HG02852 (cell line): ENCODE measurements at regions not wholly inside any gene's neighbourhood (a gene's known extent, or its start where the extent isn't known, plus 50 kb on each side); places are given as distances from the start of the nearest gene placed in this dataset.

Experiments
- ATAC-seq: cut with Tn5 transposase; IDR thresholded peaks from one replicate; pipeline ENCODE4 v1.9.1; 2021; ENCODE audit warnings: mild to moderate bottlenecking, moderate library complexity; ENCODE audit not compliant: unreplicated experiment

GRCh38 chr10:10417671-10418070 is 600.0 kb upstream of the CELF2 start:
- no peak for ATAC-seq

- ATAC-seq: peak; percentile 99
Measured at GRCh38 chr10:10418387-10418786, 599.3 kb upstream of the CELF2 start.

- ATAC-seq: no peak
Measured at GRCh38 chr10:10421071-10421470, 596.6 kb upstream of the CELF2 start.

GRCh38 chr10:10431422-10432066 is 586.1 kb upstream of the CELF2 start:
- no peak for ATAC-seq

- no peak for ATAC-seq
Measured at GRCh38 chr10:10432296-10433035, 585.2 kb upstream of the CELF2 start.

GRCh38 chr10:10434312-10434711 is 583.4 kb upstream of the CELF2 start:
- no peak for ATAC-seq

GRCh38 chr10:10437886-10438285 is 579.8 kb upstream of the CELF2 start:
- ATAC-seq: no peak

GRCh38 chr10:10438335-10439100 is 579.2 kb upstream of the CELF2 start:
- no peak for ATAC-seq

- ATAC-seq: no peak
Measured at GRCh38 chr10:10456856-10457255, 560.8 kb upstream of the CELF2 start.

- ATAC-seq: no peak
Measured at GRCh38 chr10:10460451-10460850, 557.2 kb upstream of the CELF2 start.

- no peak for ATAC-seq
Measured at GRCh38 chr10:10462151-10462941, 555.3 kb upstream of the CELF2 start.

- ATAC-seq: no peak
Measured at GRCh38 chr10:10471758-10472157, 545.9 kb upstream of the CELF2 start.

- ATAC-seq: no peak
Measured at GRCh38 chr10:10475812-10476211, 541.9 kb upstream of the CELF2 start.

GRCh38 chr10:10477844-10478243 is 539.8 kb upstream of the CELF2 start:
- no peak for ATAC-seq

GRCh38 chr10:10479465-10479864 is 538.2 kb upstream of the CELF2 start:
- no peak for ATAC-seq

GRCh38 chr10:10482613-10483012 is 535.1 kb upstream of the CELF2 start:
- no peak for ATAC-seq

- no peak for ATAC-seq
Measured at GRCh38 chr10:10489076-10489475, 528.6 kb upstream of the CELF2 start.

- no peak for ATAC-seq
Measured at GRCh38 chr10:10489805-10490571, 527.7 kb upstream of the CELF2 start.

GRCh38 chr10:10490581-10490980 is 527.1 kb upstream of the CELF2 start:
- ATAC-seq: no peak

GRCh38 chr10:10492420-10492819 is 525.3 kb upstream of the CELF2 start:
- ATAC-seq: no peak
